ENCODE measurements at regions not wholly inside any gene's neighbourhood (a gene's known extent, or its start where the extent isn't known, plus 50 kb on each side); places are given as distances from the start of the nearest gene placed in this dataset.

DNA sequence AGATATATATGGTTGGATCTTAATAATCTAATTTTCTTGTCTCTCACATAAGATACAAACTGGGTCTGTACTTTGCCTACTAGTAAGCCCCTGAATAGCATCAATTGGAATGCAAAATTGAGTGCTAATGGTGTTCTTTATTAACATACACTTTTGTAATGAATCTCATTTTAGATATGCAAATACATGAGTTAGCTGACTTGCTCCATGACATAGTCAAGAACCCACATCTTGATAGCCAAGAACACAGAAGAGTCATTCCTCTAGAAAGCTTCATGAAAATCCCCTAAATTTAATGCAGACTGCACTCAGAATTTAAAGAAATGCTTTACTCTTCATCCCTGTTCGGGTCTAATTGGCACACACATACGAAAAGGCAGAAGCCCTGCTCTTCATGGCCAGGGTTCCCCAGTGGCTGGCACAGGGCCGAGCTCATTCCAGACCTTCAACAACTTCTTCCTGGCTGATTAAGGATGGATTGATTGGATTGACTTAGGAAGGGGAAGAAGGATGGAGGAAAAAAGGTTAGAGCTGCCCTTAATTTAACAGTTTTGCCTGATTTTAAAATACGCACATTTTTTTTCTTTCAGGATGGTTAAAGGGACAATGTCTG lies 431.1 kb upstream of the KLF6 start:
- DNase-seq = no peak

DNA sequence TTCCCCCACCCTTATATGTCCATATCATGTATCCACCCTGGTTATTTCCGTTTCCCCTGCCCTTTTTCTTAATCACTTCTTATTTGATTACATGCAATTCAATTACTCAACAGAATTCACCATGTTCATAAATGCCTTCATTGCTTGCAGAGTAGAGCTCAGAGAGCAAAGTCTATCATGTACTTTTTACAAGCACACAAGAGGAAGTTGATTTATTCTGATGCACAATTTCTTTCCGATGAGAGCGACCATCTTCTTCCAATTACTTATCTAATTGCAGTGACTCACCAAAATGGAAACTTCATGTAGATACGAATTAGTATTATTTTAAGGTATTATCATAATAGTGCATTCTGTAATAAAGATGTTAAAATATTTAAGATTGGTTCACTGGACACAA lies 430.5 kb upstream of the KLF6 start:
- DNase-seq = no peak

- no peak for DNase-seq
Observed at GRCh38 chr10:4214908-4215307, 429.9 kb upstream of the KLF6 start.

- no peak for DNase-seq
Observed at GRCh38 chr10:4213441-4213840, 428.4 kb upstream of the KLF6 start.

DNA sequence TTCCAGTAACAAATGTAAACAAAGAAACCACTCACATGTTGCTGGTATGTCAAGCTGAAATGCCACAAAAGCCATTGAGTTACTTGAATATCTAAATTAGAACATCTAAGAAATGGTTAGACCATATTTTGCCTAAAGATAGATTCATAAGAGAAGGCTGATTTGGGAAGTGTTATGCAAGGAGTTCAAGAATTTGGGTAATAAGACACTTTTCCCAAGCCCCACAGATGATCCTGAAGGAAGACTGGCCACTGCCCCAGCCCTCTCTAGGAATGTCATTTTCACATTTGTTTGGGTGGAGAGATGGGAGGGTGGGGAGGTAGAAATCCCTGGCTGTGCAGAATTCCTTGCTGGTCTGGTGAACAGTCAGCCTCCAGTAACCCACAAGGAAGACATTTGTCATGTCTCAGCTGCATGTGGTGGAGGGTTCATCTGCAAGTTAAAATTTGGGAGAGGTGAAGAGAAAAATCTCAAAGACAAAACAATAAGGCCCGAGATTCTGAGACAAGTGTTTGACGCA lies 427.2 kb upstream of the KLF6 start:
- peak; percentile 31 for DNase-seq

DNA sequence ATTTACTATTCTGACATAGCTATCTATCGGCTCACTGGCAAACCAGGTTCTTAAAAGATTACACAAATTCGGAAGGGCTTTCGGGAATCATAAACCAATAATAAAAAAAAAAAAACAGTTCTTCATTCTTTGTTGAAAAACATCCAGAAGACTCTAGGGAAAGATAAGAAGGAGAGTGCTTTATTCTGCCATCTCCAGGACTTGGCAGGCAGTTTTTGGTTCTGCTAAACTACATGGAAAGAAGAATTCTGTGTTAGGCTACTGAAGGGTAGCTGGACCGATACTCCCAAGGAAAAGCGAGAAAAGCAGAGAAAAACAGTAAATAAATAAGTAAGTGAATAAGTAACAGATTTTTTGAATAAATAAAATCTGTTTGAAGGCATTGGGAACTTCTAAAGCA lies 423.5 kb upstream of the KLF6 start:
- DNase-seq = no peak

DNA sequence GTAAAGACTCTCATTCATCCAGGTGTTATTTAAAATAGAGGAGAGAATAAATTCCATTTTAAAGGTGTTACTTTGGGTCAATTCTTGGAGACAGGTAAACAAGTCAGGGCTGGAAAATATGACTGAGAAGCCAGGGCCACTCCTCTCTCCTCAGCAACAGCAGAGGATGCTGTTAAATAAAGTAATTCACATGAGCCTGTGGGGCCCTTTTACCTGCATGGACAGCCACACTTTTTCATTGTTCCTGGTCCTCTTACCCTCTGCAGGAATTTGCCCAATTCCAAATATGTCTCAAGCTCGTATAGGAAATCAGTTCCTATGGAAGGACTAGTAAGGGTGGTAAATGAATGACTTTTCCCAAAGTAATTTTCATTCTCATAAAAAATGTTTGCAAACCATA lies 420.1 kb upstream of the KLF6 start:
- no peak for DNase-seq

- no peak for DNase-seq
Observed at GRCh38 chr10:4202938-4203337, 417.9 kb upstream of the KLF6 start.

DNA sequence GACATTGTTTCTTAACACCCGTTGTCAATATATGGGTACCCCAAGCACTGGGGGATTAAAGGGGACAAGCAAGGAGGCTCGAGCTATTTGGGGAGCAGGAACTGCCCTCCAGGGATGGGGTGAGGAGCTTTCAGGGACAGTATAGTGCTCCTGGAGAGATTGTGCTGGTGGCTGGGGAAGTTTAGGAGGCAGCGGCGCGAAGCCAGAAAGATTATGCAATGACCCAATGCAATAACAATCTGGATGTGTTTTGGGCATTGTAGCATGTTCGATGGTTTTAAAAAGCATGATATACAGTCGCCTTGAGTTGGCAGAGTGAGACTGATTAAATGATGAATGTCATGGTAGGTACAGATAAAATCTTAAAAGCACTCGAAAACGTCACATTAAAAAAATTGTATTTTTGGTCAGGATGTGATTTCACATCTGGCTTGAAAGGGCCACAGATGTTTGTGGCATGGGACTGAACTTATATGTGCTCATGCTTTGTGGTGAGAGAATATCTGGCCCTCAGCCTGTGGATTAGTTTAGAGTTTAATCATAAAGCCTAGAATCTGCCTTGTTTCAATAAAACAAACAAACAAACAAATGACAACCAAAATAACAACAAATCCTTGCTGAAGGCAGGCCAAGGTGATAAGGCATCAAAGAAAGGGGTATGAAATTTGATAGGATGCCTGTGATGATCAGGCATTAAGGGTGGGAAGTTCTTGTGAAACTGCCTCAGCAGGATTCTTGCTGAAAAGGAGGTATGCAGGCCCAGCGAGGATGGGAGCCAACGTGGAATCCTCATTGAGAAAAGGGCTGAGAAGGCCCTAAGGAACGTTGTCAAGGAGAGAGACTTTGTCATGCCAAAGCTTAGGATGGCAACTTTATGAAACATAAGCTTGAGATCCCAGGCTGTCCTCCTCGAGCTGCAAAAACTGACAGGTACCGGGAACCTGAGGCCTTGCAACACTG lies 417.1 kb upstream of the KLF6 start:
- no peak for DNase-seq

GRCh38 chr10:4199196-4199595 lies 414.2 kb upstream of the KLF6 start:
- no peak for DNase-seq

DNA sequence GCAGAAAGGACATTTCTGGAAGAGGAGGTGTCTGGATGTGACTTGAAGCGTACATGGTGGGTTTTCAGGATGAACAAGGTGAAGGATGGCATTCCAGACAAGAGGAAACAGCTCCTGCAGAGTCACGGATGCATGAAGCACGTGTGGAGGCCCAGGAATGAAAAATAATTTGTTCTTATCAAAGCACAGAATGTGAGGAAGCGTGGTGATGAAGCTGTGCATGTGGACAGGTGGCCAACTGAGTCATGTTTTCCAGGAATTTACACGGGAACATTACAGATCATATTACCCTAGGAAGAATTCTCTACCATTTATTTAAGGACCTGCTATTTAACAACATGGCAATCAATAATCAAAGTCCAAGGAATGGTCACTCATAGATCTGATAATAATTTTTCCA lies 413.2 kb upstream of the KLF6 start:
- no peak for DNase-seq

DNA sequence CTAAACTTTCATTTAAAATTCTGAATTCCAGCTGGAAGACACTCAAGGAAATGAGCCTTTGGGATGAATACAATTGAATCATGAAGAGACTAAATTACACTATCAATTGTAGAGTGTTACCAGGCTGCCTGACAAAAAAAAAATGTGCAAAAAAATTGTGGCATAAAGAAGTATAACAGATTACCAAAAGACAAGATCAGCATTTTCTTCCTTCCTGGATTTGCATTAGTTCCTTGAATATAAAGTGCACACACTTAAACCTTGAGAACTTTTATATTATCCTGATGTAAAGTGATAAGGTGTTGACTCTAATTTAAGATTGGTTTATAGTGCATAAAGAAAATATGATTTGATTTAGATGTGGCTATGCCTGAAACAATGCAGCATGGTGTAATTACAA lies 412.7 kb upstream of the KLF6 start:
- DNase-seq = no peak

- DNase-seq = no peak
Observed at GRCh38 chr10:4196771-4197390, 411.9 kb upstream of the KLF6 start.

DNA sequence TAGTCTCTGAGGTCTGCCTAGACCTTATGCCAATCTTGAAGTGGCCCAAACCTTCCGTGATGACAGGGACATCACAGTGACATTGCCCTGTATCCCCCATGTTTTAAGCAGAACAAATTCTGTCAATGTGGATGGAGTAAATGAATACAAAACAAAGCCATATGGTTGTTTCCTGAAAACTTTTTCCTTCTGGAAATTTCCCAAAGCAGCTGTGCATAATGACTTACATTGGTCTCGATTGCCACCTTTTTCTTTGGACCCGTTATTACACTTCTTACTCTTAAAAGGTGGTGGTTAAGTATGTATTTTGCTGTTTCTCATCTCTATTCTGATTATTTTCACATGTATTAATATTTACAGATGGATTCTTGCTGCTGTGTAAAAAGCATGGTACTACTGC lies 411.2 kb upstream of the KLF6 start:
- no peak for DNase-seq

- DNase-seq = peak; percentile 23
Observed at GRCh38 chr10:4195213-4195612, 410.2 kb upstream of the KLF6 start.

DNA sequence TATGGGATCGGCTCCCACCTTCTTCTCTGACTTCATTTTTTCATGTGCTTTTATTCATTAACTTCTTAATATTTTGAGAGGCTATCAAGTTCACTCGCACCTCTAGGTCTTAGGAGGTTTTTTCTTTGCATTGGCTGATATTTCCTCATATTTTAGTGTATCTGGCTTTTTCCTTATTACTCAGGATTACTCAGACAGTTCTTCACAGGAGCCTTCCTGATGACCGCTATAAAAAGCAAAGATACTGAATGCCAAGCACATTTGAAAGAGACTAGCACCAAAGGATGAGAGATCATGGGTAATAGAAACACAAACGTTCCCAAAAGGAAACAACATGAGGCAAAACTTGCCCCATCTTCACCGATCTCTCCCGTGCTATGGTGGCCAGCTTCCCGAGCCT lies 409.2 kb upstream of the KLF6 start:
- no peak for DNase-seq

- DNase-seq = no peak
Observed at GRCh38 chr10:4191894-4192293, 406.9 kb upstream of the KLF6 start.

GRCh38 chr10:4191354-4191753 lies 406.3 kb upstream of the KLF6 start:
- peak; percentile 70 for DNase-seq

DNA sequence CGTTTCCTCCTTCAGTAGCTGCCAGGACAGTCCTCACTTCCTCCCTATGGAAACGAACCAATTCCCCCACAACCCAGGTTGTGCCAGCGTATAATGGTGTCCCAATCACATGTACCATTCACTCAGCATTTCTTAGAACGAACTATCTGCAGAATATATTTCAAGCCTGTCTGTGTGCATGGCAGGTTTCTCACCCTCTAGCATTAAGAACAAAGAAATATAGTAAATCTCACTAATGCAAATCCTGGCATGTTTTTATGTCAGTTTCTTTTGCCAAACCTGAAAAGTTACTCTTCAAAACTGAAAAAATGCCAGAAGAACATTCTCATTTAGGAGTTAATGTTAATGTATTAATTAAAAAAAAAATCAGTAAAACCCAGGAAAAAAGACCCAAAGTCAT lies 405.9 kb upstream of the KLF6 start:
- DNase-seq = no peak

DNA sequence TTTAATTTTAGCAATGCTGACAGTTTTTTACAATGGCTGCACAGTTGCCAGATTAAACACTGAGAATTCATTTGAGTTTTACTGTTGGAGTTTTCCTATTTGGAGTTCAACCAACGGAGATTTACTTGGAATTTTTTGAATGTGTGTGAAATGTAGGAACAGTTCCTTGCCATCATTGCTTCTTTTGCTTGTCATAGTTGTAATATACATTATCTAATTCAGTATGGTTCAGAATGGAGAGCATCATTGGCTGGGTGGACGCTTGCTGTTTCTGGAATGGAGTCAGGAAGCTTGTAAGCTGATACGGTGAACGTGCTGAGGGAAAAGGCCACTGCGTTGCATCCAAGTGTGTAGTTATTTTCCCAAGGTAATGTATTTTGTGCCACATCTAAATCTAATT lies 404.3 kb upstream of the KLF6 start:
- no peak for DNase-seq

DNA sequence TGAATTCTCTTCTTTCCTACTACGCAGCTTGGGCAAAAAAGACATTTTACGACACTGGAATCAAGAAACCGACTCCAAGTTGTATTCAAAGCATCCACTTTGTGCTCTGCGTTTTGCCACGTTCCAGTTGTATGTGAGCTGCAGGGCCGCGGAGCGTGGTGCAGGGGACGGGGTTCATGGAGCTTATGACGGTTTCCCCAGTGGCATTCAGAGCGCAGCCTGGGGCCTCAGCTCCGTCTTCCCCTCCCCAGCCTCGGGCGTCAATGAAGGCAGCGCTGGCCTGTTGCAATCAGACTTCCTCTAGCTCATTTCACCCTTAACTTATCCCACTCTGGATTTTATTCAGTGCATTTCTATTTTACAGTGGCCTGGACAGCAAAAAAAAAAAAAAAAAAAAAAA lies 403.4 kb upstream of the KLF6 start:
- DNase-seq = no peak

- no peak for DNase-seq
Observed at GRCh38 chr10:4186849-4187540, 402.0 kb upstream of the KLF6 start.

- no peak for DNase-seq
Observed at GRCh38 chr10:4183761-4184261, 398.8 kb upstream of the KLF6 start.
